ENCODE measurements at regions not wholly inside any gene's neighbourhood (a gene's known extent, or its start where the extent isn't known, plus 50 kb on each side); places are given as distances from the start of the nearest gene placed in this dataset.

- no peak for TF ChIP-seq CTCF (IDR thresholded peaks at IDR 0.05)
- TF ChIP-seq POLR2A (IDR thresholded peaks at IDR 0.05): no peak
- WGBS, 4 donors: 85 to 93% (median 92%) methylated on average over 1 of the region's 1 CpG
- no peak for DNase-seq
- Histone ChIP-seq H3K27ac (no peak overlapping the region), H3K4me3 (no peak overlapping the region), H3K4me1 (replicated peaks in 1 of 2) (no peaks in the 10 kb centered on the region), H3K9me3 (replicated peaks in 1 of 3) (no peaks in the 10 kb centered on the region), H3K36me3 (replicated peaks in 1 of 2) (no peaks in the 10 kb centered on the region), H3K27me3 (no peaks in the 10 kb centered on the region)
- intact Hi-C loops (cut with DNase I): no loop called here
Observed at GRCh38 chr13:80584785-80585184, 243.9 kb upstream of the SPRY2 start.

GRCh38 chr13:80584306-80584705, 243.4 kb upstream of the SPRY2 start:
- no peak for DNase-seq
- intact Hi-C loops (cut with DNase I): no loop called here
- Histone ChIP-seq H3K4me1 (replicated peaks in 1 of 2) (no peaks in the 10 kb centered on the region), H3K9me3 (replicated peaks in 1 of 3) (no peaks in the 10 kb centered on the region), H3K27me3 (no peaks in the 10 kb centered on the region), H3K36me3 (replicated peaks in 1 of 2) (no peaks in the 10 kb centered on the region), H3K4me3 (no peak overlapping the region), H3K27ac (no peak overlapping the region)
- TF ChIP-seq POLR2A (IDR thresholded peaks at IDR 0.05): no peak

- H3K36me3 ChIP-seq (replicated peaks in 1 of 2): no peaks in the 10 kb centered on the region
- DNase-seq: peak in 1 of 7 donors; percentile 7
- H3K4me1 ChIP-seq (replicated peaks in 1 of 2): no peaks in the 10 kb centered on the region
- no peak for TF ChIP-seq POLR2A (IDR thresholded peaks at IDR 0.05)
- no peak for TF ChIP-seq CTCF (IDR thresholded peaks at IDR 0.05)
- 71 to 91% (median 83%) methylated on average over 3 to 10 of the region's 10 CpGs for WGBS, 4 donors
- no peak overlapping the region for H3K27ac ChIP-seq
- H3K4me3 ChIP-seq: no peak overlapping the region
- no peaks in the 10 kb centered on the region for H3K9me3 ChIP-seq (replicated peaks in 1 of 3)
- H3K27me3 ChIP-seq: no peaks in the 10 kb centered on the region
- intact Hi-C loops (cut with DNase I): no loop called here
Observed at GRCh38 chr13:80577926-80578670, 237.2 kb upstream of the SPRY2 start.

- intact Hi-C loops (cut with DNase I): no loop called here
- Histone ChIP-seq H3K4me1 (replicated peaks in 1 of 2) (no peaks in the 10 kb centered on the region), H3K9me3 (replicated peaks in 1 of 3) (no peaks in the 10 kb centered on the region), H3K4me3 (no peak overlapping the region), H3K27me3 (no peaks in the 10 kb centered on the region), H3K27ac (no peak overlapping the region), H3K36me3 (replicated peaks in 1 of 2) (no peaks in the 10 kb centered on the region)
- TF ChIP-seq CTCF (IDR thresholded peaks at IDR 0.05) (no peak), POLR2A (IDR thresholded peaks at IDR 0.05) (no peak)
- no peak for DNase-seq
- 55 to 77% (median 65%) methylated on average over 5 of the region's 5 CpGs for WGBS, 4 donors
Observed at GRCh38 chr13:80577285-80577684, 236.4 kb upstream of the SPRY2 start.
